ENCODE measurements at regions not wholly inside any gene's neighbourhood (a gene's known extent, or its start where the extent isn't known, plus 50 kb on each side); places are given as distances from the start of the nearest gene placed in this dataset.
A peak's percentile ranks its signal among the peaks of the same experiment; 100 is the strongest.
"Not testable (repeated sequence)": the region's sequence is repeated elsewhere in the genome, so short reads cannot be mapped to it uniquely, and the experiment has no call there.

DNA sequence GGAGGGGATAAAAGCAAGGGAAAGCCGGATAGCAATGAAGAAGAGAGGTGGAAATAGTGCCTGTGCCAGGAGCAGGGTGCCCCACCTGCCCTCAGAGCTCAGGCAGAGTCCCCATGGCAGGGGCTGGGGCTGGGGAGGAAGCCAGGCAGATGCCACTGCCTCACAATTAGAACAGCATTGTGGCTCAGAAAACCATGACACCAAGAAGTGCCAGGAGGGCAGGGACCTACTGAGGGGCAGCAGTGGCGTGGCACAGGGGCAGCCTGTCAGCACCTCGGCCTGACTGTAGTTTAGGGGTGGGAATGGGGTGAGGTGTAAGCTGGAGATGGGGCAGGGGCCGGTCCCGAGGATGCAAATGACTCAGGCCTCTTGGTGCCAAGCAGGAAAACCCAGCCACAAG, 532.1 kb upstream of the B3GAT1 start:
- DNase-seq: no peak

DNA sequence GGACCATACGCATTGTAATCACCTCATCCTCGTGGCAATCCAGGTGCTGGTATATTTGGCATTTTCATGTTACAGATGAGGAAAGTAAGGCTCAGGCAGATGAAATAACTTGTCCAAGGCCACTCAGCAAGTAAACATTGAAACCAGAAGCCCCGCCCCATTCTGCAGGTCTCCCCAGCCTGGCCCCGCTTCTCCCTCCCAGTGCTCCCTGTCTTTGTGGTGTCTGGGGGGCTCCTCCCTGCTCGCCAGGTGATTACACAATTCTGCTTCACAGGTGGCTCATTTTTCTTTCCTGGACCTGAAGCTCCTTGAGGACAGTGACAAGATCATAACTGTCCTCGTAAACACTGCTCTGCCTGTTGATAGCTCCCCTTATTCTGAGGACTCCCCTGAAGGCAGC, 531.5 kb upstream of the B3GAT1 start:
- no peak for DNase-seq

DNA sequence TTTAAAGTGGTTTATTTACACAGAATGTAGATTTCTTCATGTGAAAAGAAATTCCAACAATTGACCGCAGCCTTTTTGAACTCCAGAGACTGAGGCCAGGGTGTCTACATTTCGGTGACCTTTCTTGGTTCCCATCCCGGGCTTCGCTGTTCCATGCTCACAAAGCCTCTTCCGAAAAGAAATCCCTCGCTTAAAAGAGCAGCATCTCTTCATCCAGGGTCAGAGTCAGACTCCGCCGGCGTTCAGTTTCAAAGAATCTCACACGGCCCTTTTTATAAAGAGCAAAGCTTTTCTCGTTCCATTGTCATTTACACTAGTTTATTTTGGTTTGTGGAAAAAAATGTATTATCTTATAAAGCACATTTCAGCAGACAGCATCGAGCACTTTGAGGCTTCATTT, 530.6 kb upstream of the B3GAT1 start:
- no peak for DNase-seq

DNA sequence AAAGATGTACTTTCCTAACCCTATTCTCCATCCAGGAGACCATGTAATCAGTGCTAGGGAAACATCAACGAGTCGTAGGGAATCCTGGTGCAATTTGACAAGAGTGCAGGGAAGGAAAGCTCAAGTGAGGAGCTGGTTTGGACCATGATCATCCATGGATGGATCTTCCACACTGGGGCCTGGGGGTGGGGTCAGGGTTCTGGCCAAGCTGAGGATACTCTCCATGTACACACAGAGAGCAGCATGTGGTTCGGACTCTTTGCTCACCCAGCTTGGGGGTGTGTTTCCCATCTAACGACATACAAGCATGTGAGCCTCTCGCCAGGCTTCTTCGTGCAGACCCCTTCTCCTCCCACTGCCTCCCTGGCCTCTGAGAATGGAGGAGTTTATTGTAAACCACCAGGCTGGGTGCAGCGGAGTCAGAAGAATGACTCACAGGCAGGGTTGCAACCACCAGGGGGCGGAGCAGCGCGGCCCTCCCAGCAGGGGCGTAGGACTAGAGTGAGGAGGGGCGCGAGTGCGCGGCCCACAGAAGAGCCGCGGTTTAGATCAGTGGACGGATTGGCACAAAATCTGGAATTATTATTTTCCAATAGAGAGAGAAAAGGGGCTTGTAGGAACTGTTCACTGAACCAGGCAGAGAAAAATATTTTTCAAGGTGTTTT, 530.0 kb upstream of the B3GAT1 start:
- DNase-seq: peak in 3 of 14 donors; percentile 17 to 40 (median 28)

DNA sequence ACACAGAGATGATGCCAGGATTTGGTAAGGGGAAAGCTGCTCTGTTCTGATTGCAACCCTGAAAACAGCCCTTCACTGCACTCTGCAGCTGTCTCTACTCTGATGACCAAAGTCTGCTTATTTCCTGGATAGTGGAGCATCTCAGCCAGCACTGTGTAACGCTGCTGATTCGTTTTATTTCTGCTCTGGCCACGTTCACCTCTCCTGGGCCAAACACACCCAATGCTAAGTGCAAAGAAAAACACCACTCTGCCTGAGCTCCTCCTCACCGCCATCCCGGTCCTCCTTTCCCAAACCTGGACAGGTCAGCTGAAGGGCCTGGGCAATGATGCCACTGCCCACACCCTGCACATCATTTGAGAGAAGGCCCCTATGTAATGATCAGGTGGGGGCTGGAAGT, 529.3 kb upstream of the B3GAT1 start:
- no peak for DNase-seq

DNA sequence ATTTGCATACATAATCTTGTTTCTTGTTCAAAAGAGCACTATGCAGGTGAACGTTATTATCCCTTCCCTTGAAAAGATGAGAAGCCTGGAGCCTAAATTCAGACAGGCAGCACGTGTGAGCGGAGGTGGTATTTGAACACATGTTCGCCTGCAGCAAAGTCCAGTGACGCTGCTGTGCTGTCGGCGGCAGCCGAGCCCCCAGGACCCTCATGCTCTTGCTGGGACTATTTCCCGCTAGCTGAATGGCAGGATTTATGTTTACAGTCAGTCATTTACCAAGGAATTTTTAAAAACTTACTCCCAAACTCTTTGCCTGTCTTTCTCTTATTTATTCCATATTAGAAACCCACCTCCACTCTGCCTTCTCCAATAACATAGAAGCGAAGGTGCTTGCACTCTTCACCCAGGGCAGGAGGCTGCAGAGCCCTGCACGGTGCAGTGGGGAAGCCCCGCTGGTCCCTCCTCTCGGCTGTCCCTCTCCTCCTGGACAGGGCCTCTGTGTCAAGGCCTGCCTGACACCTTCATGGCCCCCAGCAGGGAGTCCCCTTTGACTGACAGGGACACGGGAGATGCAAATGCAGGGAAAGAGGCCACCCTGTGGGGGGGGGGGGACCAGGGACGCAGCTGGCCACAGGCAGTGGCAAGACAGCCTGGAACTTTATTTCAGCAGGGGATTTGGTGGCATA, 528.5 kb upstream of the B3GAT1 start:
- DNase-seq: no peak

DNA sequence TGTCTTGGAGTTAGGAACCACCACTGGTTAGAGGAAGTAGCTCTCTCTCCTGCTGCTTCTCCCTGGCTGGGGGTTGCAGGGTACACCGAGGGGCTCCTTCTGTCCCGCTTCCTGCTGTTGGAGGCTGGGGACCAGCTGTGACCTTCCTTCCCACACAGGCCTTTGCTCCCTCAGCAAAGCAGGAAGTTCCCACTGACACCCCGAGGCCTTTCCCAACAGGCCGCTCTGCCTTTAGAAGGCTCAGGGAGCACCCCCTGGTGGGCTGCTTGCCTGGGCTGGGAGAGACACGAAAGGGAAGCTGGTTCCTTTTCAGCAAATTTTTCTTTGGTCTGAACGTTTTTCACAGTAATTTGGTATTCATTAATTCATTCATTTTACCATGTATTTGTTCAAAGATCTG, 527.9 kb upstream of the B3GAT1 start:
- no peak for DNase-seq

DNA sequence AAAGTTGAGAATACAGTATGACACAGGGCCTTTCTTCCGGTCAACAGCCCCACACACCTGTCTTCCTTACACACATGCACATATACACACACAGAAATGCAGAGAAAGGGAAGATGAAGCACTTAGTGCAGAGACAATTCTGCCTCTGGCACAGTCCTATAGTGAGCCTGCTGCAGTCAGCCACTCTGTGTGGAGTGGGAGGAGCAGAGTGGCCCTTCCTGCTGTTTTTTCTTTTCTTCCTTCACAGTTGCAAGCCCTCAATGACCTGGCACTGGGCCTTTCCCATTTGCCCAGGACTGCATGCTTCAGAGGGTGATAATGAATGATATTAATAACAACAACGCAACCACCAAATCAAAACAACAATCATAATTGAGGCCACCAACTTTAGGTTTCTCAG, 527.0 kb upstream of the B3GAT1 start:
- DNase-seq: no peak

DNA sequence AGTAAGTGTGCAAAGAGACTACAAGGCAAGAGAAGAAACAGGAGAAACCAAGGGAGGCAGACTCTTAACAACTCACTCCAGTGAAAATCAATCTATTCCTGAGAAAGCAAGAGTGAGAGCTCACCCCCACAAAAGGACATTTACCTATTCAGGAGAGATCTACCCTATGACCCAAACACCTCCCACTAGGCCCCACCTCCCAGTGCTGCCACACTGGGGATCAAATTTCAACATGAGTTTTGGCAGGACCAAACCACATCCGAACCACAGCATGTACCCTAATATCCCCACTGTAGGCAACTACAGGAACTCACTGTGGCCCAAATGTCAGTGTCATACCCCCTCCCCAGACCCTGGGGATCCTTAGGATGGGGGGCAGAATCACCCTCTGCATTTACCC, 526.2 kb upstream of the B3GAT1 start:
- no peak for DNase-seq

DNA sequence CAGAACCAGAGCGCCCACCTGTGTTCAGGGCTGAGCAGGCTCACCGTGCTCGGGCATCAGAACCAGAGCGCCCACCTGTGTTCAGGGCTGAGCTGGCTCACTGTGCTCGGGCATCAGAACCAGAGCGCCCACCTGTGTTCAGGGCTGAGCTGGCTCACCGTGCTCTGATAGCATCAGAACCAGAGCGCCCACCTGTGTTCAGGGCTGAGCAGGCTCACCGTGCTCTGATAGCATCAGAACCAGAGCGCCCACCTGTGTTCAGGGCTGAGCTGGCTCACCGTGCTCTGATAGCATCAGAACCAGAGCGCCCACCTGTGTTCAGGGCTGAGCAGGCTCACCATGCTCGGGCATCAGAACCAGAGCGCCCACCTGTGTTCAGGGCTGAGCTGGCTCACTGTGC, 525.2 kb upstream of the B3GAT1 start:
- DNase-seq: not testable (repeated sequence)

DNA sequence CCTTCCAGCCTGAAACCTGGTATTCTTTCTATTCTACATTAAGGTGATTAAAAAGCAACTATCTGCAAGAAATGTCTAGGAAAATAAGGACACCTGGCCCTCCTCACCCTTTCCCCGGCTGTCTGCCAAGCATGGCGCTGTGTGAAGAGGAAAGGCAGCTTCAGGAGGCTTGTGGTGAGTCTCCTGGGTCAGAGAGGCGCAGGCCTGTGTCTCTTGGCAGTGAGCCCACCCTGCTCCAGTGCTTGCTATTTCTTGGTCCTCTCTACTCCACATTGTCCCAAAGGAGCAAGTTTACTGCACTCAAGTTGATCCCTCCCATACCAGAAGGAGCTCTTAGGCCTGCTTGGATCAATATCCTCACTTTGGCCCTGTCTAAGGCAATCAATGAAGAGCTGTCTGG, 520.7 kb upstream of the B3GAT1 start:
- DNase-seq: no peak

DNA sequence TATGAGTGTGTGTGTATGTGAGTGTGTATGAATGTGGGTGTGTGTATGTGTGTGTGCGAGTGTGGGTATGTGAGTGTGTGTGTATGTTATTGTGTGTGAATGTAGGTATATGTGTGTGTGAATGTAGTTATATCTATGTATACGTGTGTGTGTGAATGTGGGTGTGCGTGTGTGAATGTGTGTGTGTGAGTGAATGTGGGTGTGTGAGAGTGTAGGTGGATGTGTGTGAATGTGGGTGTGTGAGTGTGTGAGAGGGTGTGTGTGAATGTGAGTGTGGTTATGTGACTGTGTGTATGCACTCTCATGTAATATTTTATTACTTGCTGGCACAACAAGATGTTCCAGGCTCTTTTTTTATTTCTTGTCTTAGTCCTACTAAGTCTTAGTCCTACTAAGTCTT, 513.4 kb upstream of the B3GAT1 start:
- no peak for DNase-seq

DNA sequence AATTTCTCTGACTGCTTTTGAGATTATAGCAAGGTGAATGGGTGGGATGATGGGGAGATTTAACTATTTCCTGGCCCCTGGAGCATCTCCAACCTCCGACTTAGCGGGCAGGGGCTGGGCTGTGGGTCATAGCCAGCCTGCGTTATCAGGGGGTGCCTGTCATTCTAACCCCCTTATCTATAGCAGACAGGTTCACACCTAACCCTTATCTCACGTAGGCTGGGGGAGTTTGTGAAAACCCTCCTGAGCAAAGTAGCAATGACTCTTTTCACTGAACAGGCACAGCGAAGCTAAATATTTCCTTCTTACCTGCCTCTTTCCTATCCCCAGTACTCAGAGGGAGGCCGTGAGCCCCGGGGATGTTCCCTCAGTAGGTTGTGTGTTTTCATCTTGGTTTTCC, 511.4 kb upstream of the B3GAT1 start:
- no peak for DNase-seq

DNA sequence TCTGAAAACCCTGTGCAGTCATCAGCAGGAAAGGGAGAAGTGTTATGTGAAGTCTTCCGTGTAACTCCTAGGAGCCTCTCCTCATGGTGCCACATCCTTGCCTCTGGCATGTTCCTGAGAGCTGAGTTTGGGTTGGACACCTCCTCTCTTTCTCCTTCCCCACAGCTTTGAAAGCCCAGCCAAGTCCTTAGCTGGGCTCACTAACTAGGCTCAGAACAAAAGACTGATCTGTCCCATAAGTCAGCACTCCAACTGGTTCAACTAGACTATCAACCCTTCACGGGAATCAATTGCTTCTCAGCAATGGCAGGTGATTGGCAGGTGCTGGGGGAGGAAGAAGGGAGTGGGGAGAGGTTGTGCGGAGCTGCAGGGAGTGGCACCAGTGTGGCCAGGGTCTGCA, 509.9 kb upstream of the B3GAT1 start:
- DNase-seq: no peak

DNA sequence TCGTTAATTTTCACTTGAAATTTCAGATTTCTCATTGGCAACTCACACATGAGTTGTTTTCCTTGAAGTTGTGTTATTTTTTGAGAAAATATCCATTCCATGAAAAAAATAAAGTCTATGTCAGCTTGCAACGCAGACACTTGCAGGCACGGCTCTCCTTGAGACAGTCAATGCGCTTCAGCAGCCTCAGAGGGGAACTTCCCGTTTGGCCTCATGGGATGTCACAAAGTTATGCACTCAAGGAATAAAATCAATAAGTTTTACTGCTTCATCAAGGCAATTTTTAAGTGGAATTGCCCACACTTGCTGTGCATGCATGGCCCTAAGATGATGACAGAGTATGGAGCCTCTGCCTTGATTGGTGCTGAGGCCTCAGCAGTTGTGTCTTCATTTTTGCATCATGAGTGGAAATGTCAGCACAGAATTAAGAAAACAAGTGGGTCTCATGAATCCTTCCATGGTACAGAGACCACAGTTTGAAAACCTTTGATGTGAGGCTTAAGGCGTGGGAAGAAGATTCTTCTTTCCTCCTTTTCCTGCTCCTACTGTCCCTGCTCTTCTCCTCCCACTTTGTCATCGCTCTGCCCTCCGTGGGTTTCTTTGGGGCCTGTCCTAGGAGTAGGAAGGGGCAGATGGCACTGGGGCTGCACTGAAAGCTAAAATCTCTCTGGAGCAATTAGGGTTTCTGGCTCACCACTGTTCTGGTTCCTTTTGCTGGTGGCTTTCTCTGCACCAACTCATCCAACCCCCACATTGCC, 509.0 kb upstream of the B3GAT1 start:
- DNase-seq: no peak

DNA sequence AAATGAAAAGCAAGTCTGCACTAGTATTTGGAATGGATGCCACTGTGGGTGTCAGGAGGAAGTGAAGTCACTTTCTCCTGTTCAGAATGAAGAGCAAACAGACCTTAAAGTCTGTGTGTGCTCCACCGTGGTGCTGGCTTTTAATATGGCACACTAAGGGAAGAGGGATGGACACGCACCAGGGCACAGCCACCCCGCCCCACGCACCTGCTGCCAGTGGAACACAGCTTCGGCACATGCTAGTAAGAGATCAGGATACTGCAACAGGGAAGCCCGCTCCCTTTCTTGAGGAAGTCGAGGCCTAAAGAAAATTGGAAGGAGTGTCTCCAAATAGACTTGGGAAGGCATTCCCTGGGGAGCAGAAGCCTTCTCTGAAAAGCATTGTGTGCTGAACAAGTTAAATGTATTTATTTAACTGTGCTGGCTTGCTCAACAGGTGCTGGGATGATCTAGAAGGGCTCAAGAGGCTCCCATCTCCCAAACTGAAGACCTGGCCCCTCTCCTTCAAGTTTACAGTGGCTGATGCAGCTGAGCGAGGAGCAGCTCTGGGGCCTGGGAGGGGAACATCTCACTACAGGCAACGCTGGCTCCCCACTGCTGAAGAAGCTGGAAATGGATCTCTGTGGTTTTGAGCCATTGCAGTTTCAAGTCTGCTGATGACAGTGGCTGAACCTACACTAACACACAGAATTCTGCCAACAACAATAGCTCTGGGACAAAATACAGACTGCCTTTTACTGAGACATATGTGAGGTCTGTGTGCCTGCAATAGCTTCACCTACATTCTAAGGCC, 504.6 kb upstream of the B3GAT1 start:
- no peak for DNase-seq

DNA sequence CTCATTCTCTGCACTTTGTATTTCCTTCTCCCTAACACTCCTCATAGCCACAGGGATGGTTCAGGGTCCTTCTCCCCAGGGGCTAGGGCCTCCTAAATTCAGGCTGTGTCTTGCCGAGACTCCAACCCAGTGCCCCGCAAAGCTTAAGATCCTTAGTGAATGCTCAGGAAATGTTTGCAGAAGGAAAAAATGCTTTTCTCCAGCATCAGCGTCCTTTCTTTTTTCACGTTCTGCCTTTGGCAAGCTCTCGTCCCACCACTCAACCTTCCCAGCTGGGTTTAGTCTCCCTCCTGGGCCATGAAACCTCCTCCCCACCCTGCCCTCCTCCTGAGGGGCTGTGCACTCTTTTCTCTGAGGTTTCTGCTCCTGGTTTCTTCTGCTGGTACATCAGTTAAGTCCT, 503.8 kb upstream of the B3GAT1 start:
- no peak for DNase-seq

DNA sequence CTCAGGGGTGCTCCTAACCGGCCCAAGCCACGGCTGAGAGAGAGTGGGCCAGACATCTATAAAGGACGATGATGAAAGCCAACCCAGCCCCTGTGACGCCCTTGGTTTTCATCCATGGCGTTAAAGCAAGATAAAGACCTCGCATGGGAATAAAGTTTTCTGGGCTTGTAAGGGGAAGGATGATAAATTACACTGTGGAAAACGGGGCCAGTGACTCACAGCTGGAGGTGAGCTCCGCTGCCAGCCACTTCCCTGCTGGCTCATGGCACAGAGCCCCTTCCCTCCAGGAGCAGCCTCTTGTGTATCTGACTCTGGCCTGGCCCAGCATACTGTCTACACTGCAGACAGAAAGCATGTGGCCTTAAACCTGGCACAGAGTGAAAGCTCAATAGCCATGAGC, 503.2 kb upstream of the B3GAT1 start:
- DNase-seq: no peak

DNA sequence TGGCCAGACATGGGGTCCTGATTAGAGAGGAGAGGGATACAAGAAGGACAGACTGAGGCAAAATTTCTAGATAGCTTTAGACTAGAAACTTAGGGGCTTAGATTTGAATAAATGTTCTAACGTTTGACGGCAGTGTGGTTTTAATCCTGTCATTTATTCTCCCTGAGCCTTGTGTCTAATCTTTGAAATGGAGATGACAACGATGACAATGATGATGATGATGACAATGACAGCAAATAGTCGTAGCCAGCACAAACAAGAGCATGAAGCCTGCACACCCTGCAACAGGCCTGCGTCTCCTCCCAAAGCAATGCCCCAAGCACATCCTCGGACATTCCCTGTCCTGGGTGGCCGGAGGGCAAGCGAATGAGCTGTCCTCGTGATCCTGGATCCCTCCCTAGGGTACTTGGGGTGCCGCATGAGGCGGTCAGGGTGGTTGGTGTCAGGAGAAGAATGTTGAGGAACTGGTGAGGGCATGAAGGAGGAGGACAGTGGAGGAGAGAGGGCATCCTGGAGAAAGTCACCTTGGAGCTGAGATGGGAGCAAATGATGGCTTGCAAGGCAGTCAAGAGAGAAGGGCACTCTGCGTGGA, 502.1 kb upstream of the B3GAT1 start:
- DNase-seq: no peak

DNA sequence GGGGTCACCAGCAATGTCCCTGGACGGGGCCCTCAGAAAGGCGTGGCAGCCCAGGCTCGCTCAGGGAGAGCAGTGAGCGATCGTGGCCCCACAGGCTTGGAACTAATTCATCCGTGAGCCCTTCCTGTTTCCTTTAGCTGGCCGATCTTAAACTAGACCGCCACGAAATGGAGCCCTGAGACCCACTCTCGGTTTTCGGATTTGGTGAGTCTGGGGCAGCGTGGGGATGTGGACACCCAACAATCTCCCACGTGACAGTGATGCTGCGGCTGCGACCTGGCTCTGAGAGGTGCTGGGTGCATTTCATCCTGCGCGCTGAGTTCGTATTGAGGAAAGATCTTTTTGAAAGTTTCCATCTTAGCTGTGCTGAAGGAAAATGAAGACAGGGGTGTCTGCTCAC, 501.3 kb upstream of the B3GAT1 start:
- DNase-seq: no peak

DNA sequence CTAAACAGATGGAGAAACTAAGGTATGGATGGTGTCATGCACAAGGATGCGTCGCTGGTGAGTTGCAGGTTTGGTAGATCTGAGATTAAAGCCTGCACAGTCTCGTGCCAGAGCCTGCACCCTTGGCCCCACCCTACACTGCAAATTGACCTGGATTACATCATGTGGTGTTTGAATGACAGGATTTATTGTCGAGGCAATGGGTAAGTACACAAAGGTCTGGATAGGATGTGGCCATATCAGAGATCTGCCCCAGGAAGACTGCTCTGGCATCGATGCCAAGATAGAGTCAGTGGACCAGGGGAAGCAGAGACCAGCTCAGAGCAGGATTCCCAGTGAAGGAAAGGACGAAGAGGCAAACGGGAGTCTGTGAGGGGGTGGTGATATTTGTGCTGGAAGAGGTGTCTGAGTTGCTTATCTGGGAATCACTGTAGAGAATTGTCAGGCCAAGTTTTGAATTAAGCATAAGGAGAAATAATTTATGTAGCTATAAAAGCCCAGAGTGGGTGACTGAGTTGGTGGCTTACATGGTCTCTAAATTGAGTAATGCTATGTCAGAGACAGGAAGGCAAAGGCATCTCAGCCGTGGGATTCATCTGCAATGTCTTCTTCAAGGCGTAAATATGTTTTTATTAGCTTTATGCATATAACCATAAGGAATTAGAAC, 499.6 kb upstream of the B3GAT1 start:
- DNase-seq: no peak

DNA sequence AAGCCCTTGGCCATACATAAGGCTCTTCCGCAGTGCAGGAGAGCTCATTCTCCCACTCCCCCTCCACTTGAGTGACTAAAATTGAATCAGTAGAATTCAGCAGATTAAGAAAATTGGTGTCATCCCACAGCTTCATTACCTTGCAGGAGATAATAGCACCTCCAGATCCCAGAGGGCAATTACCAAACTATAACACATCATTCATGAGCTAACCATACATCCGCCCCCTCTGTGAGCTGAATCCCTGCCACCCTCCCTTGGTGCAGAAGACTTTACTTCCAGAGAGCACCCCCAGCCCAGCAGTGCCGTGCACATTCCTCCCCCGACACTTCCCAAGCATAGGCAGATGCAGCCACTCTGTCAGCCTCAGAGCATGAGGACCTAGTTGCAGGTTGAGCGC, 496.5 kb upstream of the B3GAT1 start:
- DNase-seq: no peak

Measured in C1 segment of cervical spinal cord (tissue), 14 donors.